ENCODE measurements at regions not wholly inside any gene's neighbourhood (a gene's known extent, or its start where the extent isn't known, plus 50 kb on each side); places are given as distances from the start of the nearest gene placed in this dataset.

GRCh38 chr5:2461701-2462691, 289.5 kb downstream of the IRX2 start:
- H3K36me3 ChIP-seq: no peaks in the 10 kb centered on the region
- H3K4me1 ChIP-seq: no peaks in the 10 kb centered on the region
- H3K9me3 ChIP-seq (replicated peaks): no peaks in the 10 kb centered on the region
- no peak overlapping the region for H3K4me3 ChIP-seq
- no peak for DNase-seq
- H3K27me3 ChIP-seq (ENCODE audit: low read depth): peaks cover 91% of the 10 kb centered on the region
- intact Hi-C loops (cut with micrococcal nuclease): no loop called here
- H3K27ac ChIP-seq (replicated peaks): no peak overlapping the region
- TF ChIP-seq CTCF (IDR thresholded peaks at IDR 0.05; ENCODE audit: borderline replicate concordance): no peak

GRCh38 chr5:2460098-2460497, 291.4 kb downstream of the IRX2 start:
- Histone ChIP-seq H3K9me3 (replicated peaks) (no peaks in the 10 kb centered on the region), H3K4me1 (no peaks in the 10 kb centered on the region), H3K4me3 (no peak overlapping the region), H3K36me3 (no peaks in the 10 kb centered on the region), H3K27ac (replicated peaks) (no peak overlapping the region), H3K27me3 (ENCODE audit: low read depth) (peaks cover 74% of the 10 kb centered on the region)
- intact Hi-C loops (cut with micrococcal nuclease): no loop called here
- no peak for DNase-seq
- no peak for TF ChIP-seq CTCF (IDR thresholded peaks at IDR 0.05; ENCODE audit: borderline replicate concordance)

- Histone ChIP-seq H3K4me1 (no peaks in the 10 kb centered on the region), H3K4me3 (no peak overlapping the region), H3K36me3 (no peaks in the 10 kb centered on the region), H3K27me3 (ENCODE audit: low read depth) (peaks cover 66% of the 10 kb centered on the region), H3K9me3 (replicated peaks) (no peaks in the 10 kb centered on the region), H3K27ac (replicated peaks) (no peak overlapping the region)
- DNase-seq: no peak
- no peak for TF ChIP-seq CTCF (IDR thresholded peaks at IDR 0.05; ENCODE audit: borderline replicate concordance)
- intact Hi-C loops (cut with micrococcal nuclease): no loop called here
Observed at GRCh38 chr5:2459251-2459650, 292.2 kb downstream of the IRX2 start.

GRCh38 chr5:2455878-2456277, 295.6 kb downstream of the IRX2 start:
- no peak for DNase-seq
- Histone ChIP-seq H3K4me3 (no peak overlapping the region), H3K9me3 (replicated peaks) (no peaks in the 10 kb centered on the region), H3K4me1 (no peaks in the 10 kb centered on the region), H3K27ac (replicated peaks) (no peak overlapping the region), H3K36me3 (no peaks in the 10 kb centered on the region), H3K27me3 (ENCODE audit: low read depth) (peaks cover 43% of the 10 kb centered on the region)
- intact Hi-C loops (cut with micrococcal nuclease): no loop called here
- TF ChIP-seq CTCF (IDR thresholded peaks at IDR 0.05; ENCODE audit: borderline replicate concordance): no peak

- DNase-seq: no peak
- H3K4me1 ChIP-seq: no peaks in the 10 kb centered on the region
- intact Hi-C loops (cut with micrococcal nuclease): no loop called here
- H3K36me3 ChIP-seq: no peaks in the 10 kb centered on the region
- H3K9me3 ChIP-seq (replicated peaks): no peaks in the 10 kb centered on the region
- H3K27me3 ChIP-seq (ENCODE audit: low read depth): peaks cover 43% of the 10 kb centered on the region
- H3K27ac ChIP-seq (replicated peaks): no peak overlapping the region
- H3K4me3 ChIP-seq: no peak overlapping the region
- no peak for TF ChIP-seq CTCF (IDR thresholded peaks at IDR 0.05; ENCODE audit: borderline replicate concordance)
Observed at GRCh38 chr5:2454876-2455275, 296.6 kb downstream of the IRX2 start.

Data from left ventricle myocardium inferior (tissue), 1 donor.